ENCODE measurements at regions not wholly inside any gene's neighbourhood (a gene's known extent, or its start where the extent isn't known, plus 50 kb on each side); places are given as distances from the start of the nearest gene placed in this dataset.

GRCh38 chr18:64992654-64993053, 758.2 kb upstream of the CDH7 start:
- TF ChIP-seq CTCF (conservative IDR thresholded peaks at IDR 0.05; ENCODE audit: low read length): no peak
- TF ChIP-seq EZH2phosphoT487 (IDR thresholded peaks at IDR 0.05; ENCODE audit: borderline replicate concordance, low read depth, low read length): no peak
